ENCODE measurements at regions not wholly inside any gene's neighbourhood (a gene's known extent, or its start where the extent isn't known, plus 50 kb on each side); places are given as distances from the start of the nearest gene placed in this dataset.

DNA sequence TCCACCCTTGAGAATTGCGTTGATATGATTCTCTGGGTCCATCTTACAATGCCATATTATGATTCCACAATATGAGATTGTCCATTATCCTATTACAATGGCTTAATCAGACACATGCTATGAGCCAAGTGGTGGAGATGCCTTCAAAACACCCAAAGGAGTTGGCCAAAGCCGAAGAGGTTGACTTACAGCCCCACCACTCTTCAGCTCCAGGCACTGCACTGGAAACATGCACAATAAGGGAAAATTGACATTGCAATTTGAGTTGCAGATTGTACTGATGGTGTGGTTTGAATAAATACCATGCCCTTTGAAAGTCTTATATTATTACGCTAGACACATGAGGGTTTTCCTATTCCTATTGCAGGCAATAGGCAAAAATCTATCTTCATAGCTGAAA is 75.4 kb upstream of the TNFSF11 start:
- H3K9me2 ChIP-seq (ENCODE audit: insufficient read depth): no peaks in the 10 kb centered on the region
- no peak overlapping the region for H3K27ac ChIP-seq
- no peaks in the 10 kb centered on the region for H3K79me2 ChIP-seq (ENCODE audit: low read depth)
- H3K9me3 ChIP-seq (ENCODE audit: insufficient read depth, low read depth): no peaks in the 10 kb centered on the region; the same call in 1 of the 2 replicates
- H3K27me3 ChIP-seq (ENCODE audit: insufficient read depth, low read depth): no peaks in the 10 kb centered on the region
- no peaks in the 10 kb centered on the region for H4K20me1 ChIP-seq (ENCODE audit: insufficient read depth)
- ChIA-PET POLR2A (ENCODE audit: unreplicated experiment) (no interaction called here), CTCF (no interaction called here)
- H3K4me2 ChIP-seq: no peak overlapping the region
- H3K36me3 ChIP-seq (ENCODE audit: low read depth): no peaks in the 10 kb centered on the region
- H3K4me1 ChIP-seq (replicated peaks; ENCODE audit: insufficient read depth): peaks cover 14% of the 10 kb centered on the region
- 0 out of 2 replicates have a peak, but pooled peaks cover 5% of the 10 kb centered on the region for H3F3A ChIP-seq (ENCODE audit: insufficient read depth, low read depth)
- no peak for TF ChIP-seq EZH2 (IDR thresholded peaks at IDR 0.05; ENCODE audit: low read depth)
- TF ChIP-seq, protein P1, sequence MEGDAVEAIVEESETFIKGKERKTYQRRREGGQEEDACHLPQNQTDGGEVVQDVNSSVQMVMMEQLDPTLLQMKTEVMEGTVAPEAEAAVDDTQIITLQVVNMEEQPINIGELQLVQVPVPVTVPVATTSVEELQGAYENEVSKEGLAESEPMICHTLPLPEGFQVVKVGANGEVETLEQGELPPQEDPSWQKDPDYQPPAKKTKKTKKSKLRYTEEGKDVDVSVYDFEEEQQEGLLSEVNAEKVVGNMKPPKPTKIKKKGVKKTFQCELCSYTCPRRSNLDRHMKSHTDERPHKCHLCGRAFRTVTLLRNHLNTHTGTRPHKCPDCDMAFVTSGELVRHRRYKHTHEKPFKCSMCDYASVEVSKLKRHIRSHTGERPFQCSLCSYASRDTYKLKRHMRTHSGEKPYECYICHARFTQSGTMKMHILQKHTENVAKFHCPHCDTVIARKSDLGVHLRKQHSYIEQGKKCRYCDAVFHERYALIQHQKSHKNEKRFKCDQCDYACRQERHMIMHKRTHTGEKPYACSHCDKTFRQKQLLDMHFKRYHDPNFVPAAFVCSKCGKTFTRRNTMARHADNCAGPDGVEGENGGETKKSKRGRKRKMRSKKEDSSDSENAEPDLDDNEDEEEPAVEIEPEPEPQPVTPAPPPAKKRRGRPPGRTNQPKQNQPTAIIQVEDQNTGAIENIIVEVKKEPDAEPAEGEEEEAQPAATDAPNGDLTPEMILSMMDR (conservative IDR thresholded peaks at IDR 0.05): no peak
- H3K4me3 ChIP-seq: no peak overlapping the region
- BruUV-seq (replicated peaks): no TSS peak
- intact Hi-C loops (cut with micrococcal nuclease; ENCODE audit: unreplicated experiment): no loop called here
- H2AFZ ChIP-seq: no peak overlapping the region
- no peak for DNase-seq
